Liver (tissue), 3 donors: ENCODE measurements at regions not wholly inside any gene's neighbourhood (a gene's known extent, or its start where the extent isn't known, plus 50 kb on each side); places are given as distances from the start of the nearest gene placed in this dataset.

Experiments used
- EGR1 ChIP-seq, 2 donors: IDR thresholded peaks; 2 replicates each; pipeline ENCODE4 v1.6.1; 2016 to 2018; ENCODE audit warnings: antibody characterized with exemption in 2 of 2, low read depth in 2 of 2
- FOXA2 ChIP-seq: IDR thresholded peaks from 2 replicates; pipeline ENCODE4 v1.6.1; 2016; ENCODE audit warnings: antibody characterized with exemption
- GABPA ChIP-seq, 2 donors: IDR thresholded peaks in 1 of 2; conservative IDR thresholded peaks in 1 of 2; 2 replicates each; pipeline ENCODE4 v1.6.1; 2016; ENCODE audit warnings: antibody characterized with exemption in 2 of 2, mild to moderate bottlenecking in 1 of 2, moderate library complexity in 1 of 2
- RXRA ChIP-seq, 2 donors: IDR thresholded peaks; 2 replicates each; pipeline ENCODE4 v1.6.1; 2017 to 2018; ENCODE audit warnings: antibody characterized with exemption in 2 of 2, mild to moderate bottlenecking in 1 of 2
- SP1 ChIP-seq: IDR thresholded peaks from 2 replicates; pipeline ENCODE4 v1.6.1; 2018; ENCODE audit warnings: antibody characterized with exemption, mild to moderate bottlenecking
- TAF1 ChIP-seq: conservative IDR thresholded peaks from 2 replicates; pipeline ENCODE4 v1.6.1; 2016; ENCODE audit warnings: antibody characterized with exemption, mild to moderate bottlenecking
- YY1 ChIP-seq: IDR thresholded peaks from 2 replicates; pipeline ENCODE4 v1.6.1; 2016; ENCODE audit warnings: antibody characterized with exemption, mild to moderate bottlenecking
- TF ChIP-seq, protein P1 (sequence below): fragments of 150-350 bp; IDR thresholded peaks from 2 replicates; pipeline ENCODE4 v1.5.1; 2017; ENCODE audit warnings: improper control_type of control experiment, low read depth, low read length; ENCODE audit not compliant: missing input control
- TF ChIP-seq, protein P2 (sequence below): IDR thresholded peaks from 2 replicates; pipeline ENCODE4 v1.6.1; 2016; ENCODE audit warnings: antibody characterized with exemption
- TF ChIP-seq, protein P3 (sequence below): IDR thresholded peaks from 2 replicates; pipeline ENCODE4 v1.6.1; 2016; ENCODE audit warnings: antibody characterized with exemption, mild to moderate bottlenecking
- TF ChIP-seq, protein P4 (sequence below): IDR thresholded peaks from 2 replicates; pipeline ENCODE4 v1.6.1; 2016; ENCODE audit warnings: antibody characterized with exemption
- donor health status: healthy.
- donor health status: healthy.

DNA sequence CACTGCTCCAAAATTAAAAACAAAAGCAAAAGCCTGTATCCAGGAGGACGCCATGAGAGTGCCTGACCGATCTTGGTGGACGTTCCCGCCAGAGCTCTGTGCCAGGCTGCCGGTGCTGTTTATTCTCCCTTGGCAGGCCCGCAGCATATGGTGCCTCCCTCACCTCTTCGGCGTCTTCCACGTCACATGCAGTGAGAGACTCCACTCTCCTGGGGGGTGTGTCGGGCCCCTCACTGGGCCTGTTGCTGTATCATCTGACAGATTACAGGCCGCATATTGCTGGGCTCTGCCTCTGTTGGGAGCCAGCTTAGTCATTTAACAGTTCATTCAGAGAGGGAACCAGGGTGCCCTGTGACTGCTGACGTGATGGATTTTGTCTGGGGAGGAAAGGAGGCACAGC is 86.4 kb upstream of the ARRDC4 start:
- TF ChIP-seq, protein P1, sequence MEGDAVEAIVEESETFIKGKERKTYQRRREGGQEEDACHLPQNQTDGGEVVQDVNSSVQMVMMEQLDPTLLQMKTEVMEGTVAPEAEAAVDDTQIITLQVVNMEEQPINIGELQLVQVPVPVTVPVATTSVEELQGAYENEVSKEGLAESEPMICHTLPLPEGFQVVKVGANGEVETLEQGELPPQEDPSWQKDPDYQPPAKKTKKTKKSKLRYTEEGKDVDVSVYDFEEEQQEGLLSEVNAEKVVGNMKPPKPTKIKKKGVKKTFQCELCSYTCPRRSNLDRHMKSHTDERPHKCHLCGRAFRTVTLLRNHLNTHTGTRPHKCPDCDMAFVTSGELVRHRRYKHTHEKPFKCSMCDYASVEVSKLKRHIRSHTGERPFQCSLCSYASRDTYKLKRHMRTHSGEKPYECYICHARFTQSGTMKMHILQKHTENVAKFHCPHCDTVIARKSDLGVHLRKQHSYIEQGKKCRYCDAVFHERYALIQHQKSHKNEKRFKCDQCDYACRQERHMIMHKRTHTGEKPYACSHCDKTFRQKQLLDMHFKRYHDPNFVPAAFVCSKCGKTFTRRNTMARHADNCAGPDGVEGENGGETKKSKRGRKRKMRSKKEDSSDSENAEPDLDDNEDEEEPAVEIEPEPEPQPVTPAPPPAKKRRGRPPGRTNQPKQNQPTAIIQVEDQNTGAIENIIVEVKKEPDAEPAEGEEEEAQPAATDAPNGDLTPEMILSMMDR: no peak
- TF ChIP-seq EGR1 (IDR thresholded peaks at IDR 0.05; ENCODE audit: low read depth in 2 of 2): no peak
- TF ChIP-seq, protein P2, sequence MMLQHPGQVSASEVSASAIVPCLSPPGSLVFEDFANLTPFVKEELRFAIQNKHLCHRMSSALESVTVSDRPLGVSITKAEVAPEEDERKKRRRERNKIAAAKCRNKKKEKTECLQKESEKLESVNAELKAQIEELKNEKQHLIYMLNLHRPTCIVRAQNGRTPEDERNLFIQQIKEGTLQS: no peak
- TF ChIP-seq YY1: no peak
- TF ChIP-seq, protein P3, sequence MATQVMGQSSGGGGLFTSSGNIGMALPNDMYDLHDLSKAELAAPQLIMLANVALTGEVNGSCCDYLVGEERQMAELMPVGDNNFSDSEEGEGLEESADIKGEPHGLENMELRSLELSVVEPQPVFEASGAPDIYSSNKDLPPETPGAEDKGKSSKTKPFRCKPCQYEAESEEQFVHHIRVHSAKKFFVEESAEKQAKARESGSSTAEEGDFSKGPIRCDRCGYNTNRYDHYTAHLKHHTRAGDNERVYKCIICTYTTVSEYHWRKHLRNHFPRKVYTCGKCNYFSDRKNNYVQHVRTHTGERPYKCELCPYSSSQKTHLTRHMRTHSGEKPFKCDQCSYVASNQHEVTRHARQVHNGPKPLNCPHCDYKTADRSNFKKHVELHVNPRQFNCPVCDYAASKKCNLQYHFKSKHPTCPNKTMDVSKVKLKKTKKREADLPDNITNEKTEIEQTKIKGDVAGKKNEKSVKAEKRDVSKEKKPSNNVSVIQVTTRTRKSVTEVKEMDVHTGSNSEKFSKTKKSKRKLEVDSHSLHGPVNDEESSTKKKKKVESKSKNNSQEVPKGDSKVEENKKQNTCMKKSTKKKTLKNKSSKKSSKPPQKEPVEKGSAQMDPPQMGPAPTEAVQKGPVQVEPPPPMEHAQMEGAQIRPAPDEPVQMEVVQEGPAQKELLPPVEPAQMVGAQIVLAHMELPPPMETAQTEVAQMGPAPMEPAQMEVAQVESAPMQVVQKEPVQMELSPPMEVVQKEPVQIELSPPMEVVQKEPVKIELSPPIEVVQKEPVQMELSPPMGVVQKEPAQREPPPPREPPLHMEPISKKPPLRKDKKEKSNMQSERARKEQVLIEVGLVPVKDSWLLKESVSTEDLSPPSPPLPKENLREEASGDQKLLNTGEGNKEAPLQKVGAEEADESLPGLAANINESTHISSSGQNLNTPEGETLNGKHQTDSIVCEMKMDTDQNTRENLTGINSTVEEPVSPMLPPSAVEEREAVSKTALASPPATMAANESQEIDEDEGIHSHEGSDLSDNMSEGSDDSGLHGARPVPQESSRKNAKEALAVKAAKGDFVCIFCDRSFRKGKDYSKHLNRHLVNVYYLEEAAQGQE: no peak
- TF ChIP-seq FOXA2: no peak
- no peak for TF ChIP-seq SP1
- no peak for TF ChIP-seq RXRA (IDR thresholded peaks at IDR 0.05)
- no peak for TF ChIP-seq GABPA (IDR thresholded peaks at IDR 0.05 in 1 of 2, conservative IDR thresholded peaks at IDR 0.05 in 1 of 2)
- TF ChIP-seq, protein P4, sequence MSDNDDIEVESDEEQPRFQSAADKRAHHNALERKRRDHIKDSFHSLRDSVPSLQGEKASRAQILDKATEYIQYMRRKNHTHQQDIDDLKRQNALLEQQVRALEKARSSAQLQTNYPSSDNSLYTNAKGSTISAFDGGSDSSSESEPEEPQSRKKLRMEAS: no peak
- no peak for TF ChIP-seq TAF1
